SIG-M5 treated with dmso at 0.1 percent for 504 hours (cell line): ENCODE measurements at regions not wholly inside any gene's neighbourhood (a gene's known extent, or its start where the extent isn't known, plus 50 kb on each side); places are given as distances from the start of the nearest gene placed in this dataset.
"Not testable (repeated sequence)": the region's sequence is repeated elsewhere in the genome, so short reads cannot be mapped to it uniquely, and the experiment has no call there.

Experiments used
- DNase-seq: peaks from one replicate; lab custom pipeline; 2025; ENCODE audit not compliant: unreplicated experiment; lab: John Stamatoyannopoulos, UW

GRCh38 chr12:127980585-127980984, 286.4 kb upstream of the TMEM132C start:
- no peak for DNase-seq

DNA sequence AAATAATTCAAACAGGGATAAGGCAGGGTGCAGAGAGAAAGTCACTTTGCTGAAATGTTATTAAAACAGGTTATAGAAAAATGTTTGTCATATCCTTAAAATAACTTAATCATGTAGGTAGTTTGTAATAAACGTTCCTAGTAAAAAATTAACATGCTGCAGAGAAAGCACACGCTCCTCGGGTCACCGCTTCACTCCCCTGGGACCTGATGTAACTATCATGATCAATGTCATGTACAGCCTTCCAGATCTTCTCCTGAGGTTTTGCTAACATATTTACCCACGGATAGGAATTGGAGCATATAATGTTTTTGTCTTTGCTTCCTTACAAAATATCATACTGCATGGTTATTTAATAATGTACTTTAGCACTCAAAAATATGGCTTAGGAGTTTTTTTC, 285.1 kb upstream of the TMEM132C start:
- DNase-seq: no peak

DNA sequence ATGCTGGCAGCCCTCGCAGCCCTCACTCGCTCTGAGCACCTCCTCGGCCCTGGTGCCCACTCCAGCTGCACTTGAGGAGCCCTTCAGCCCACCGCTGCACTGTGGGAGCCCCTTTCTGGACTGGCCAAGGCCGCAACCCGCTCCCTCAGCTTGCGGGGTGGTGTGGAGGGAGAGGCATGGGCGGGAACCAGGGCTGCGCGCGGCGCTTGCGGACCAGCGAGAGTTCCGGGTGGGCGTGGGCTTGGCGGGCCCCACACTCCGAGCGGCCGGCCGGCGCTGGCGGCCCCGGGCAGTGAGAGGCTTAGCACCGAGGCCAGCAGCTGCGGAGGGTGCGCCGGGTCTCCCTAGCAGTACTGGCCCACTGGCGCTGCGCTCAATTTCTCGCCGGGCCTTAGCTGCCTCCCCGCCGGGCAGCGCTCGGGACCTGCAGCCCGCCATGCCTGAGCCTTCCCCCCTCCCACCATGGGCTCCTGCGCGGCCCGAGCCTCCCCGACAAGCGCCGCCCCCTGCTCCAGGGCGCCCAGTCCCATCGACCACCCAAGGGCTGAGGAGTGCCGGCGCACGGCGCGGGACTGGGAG, 283.7 kb upstream of the TMEM132C start:
- not testable (repeated sequence) for DNase-seq

DNA sequence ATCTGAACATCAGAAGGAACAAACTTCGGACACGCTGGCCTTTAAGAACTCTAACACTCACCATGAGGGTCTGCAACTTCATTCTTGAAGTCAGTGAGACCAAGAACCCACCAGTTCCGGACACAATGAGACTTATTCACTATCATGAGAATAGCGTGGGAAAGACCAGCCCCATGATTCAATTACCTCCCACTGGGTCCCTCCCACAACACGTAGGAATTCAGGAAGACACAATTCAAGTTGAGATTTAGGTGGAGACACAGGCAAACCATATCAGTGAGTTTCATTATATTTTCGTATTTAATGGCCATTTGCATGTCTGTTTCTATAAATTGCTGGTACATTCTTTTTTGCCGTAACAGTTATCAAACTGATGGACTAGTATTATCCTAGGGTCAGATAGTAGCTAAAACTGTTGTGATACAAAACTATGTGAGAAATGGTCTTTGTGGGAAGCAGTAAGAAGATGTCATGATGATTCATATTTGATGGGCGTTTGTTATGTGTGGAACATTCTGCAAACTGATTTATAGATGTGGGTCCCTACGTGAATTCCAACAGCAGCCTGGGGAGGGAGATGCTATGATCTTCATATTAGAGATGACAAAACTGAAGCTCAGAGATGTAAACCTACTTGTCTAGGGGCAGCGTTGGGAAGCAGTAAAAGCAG, 282.4 kb upstream of the TMEM132C start:
- DNase-seq: no peak

GRCh38 chr12:127987199-127987901, 279.6 kb upstream of the TMEM132C start:
- DNase-seq: no peak

- DNase-seq: no peak
These were observed 275.5 kb upstream of the TMEM132C start for GRCh38 chr12:127991485-127991884.

- DNase-seq: no peak
These were observed 268.0 kb upstream of the TMEM132C start for GRCh38 chr12:127998988-127999387.

DNA sequence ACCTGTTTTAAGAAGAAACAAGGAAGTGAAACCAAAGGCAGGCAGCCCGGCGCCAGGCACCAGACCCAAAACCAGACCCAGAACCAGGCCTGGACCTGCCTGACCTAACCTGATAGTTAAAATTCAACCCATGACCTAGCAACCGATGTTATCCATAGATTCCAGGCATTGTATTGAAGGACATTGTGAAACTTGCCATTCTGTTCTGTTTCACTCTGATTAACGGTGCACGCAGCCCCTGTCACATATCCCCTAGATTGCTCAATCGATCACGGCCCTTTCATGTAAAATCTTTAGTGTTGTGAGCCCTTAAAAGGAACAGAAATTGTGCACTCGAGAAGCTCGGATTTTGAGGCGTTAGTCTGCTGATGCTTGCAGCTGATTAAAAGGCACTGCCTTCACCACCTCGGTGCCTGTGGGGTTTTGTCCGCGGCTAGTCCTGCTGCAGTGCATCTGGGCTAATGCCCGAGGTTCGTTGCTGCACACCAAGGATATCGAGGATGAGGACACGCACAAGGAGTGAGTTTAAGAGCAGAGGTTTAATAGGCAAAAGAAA, 262.5 kb upstream of the TMEM132C start:
- no peak for DNase-seq

GRCh38 chr12:128007250-128007649, 259.7 kb upstream of the TMEM132C start:
- no peak for DNase-seq

DNA sequence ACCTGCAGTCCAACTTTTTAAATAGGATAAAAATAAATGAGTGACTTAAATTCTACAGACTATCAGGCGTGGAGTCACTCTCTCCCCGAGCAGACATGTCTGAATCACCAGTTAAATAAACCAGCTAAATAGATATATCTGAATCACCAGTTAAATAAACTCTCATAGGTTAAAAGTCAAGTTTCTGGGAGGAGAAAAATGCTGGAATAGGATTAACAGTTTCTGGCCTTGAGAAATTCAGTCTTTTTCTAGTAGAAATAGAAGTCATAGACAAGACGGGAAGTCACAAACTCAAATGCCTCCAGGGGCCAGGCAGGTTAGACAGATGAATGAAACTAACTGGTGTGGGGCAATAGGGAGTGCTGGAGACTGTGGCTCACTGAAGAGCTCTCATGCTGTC, 258.6 kb upstream of the TMEM132C start:
- DNase-seq: no peak

DNA sequence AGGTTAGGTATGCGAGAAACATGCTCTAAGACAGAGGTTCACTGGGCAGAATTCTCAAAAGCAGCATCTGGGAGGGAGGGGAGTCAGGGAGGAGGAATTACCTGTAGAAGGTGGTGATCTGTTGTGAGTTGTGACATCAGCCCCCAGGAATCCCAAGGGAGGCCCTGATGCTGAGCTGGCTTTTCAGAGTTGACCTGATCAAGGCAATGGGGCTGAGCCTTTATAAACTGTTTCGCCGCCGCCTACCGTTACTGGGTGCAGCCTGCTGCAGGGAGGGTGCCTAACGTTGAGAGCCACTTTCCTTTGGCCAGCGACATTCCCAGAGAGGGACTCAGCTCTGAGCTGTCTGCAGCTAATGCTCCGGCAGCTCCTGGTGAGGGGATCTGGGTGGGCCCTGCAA, 257.9 kb upstream of the TMEM132C start:
- DNase-seq: no peak

DNA sequence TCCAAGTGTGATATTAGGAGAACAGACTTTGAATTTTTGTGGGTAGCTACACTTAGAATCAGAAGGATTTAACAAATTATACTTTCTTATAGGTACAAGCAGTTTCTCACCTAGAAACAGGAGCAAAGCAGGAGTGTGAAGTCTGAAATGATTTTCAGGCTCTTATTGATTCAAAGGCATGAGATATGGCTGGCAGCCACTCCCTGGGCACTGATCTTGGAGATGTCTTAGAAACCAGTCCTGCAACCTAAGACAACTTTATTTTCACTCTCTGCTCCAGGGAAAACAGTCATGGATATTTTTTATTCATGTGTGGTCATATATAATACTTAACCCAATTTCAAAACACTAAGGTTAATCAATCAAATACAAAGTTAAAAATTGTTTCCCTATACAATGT, 254.9 kb upstream of the TMEM132C start:
- no peak for DNase-seq

DNA sequence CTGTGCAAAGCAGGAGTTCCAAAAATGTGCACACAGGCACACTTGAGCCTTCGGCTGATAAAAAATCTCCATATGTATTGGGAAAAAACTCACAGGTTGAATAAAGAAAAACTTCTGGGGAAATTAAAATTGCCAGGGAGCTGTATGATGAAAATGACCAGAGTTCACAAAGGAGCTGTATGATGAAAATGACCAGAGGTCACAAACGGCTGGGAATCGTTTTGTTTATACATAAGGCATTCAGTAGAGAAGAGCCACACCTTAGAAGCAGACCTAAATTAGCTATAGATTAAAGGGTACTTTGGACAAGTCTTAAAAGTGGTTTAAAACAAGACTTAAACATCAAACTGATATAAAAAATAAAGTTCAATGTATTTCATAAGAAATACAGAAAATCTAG, 251.7 kb upstream of the TMEM132C start:
- DNase-seq: no peak

DNA sequence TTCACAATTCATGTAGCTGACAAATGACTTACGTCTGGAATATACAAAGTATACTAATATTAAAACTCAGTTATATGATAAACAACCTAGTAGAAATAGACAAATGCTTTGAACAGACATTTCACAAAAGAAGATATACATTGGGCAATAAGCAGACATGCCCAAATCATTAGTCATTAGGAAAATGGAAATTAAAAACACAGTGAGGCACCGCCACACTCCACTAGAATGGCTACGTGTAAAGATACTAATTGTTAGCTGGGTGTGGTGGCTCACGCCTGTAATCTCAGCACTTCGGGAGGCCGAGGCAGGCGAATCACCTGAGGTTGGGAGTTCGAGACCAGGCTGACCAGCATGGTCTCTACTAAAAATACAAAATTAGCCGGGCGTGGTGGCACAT, 248.9 kb upstream of the TMEM132C start:
- DNase-seq: no peak

DNA sequence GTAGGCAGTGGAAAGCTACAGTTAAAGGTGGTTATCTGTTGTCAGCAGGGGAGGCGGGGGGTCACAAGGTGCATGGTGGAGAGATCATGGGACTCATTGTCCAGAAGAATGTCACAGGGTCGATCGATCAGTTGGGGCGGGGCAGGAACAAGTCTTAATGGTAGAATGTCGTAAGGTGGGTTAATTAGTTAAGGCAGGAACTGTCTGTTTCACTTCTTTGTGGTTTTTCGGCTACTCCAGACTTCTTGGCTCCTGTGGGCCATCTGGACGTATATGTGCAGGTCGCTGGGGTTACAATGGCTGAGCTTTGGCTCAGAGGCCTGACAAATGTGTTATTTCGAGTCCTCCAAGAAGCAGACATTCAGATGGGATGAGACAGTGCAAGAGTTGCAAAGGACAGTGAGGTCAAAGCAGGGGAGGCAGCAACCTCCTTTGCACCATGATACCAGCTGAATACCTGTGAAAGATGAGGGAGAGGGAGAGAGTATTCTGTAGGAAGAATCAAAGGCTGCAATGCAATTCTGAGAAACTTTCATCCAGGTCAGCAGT, 246.9 kb upstream of the TMEM132C start:
- DNase-seq: no peak

- DNase-seq: no peak
These were observed 245.4 kb upstream of the TMEM132C start for GRCh38 chr12:128021561-128021960.

DNA sequence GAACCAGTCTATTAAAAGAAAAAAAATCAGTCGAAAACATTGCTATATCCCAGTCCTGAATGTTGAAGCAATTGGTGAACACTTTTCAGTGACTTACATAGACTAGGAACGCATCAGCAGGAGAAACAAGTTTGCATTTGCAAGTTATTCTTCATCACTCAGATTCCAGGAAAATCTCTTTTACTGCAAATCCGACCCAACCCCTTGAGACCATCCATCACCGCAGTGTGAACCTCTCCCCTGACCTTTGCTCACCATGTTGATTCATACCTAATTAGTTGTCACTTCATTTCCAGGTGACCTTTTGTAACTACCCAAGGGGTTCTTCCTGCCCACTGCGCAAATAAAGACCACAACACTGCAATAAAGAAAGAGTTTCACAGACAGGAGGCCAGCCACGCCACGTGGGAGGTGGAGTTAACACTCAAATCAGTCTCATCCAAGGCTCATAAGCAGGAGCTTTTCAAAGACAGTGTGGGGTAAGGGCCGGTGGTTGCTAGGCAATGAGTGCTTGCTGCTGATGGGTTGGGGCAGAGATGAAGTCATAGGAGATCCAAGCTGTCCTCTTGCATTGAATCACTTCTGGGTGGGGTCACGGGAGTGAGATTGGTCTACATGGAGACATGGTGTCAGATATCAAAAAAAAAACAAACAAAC, 241.3 kb upstream of the TMEM132C start:
- no peak for DNase-seq

DNA sequence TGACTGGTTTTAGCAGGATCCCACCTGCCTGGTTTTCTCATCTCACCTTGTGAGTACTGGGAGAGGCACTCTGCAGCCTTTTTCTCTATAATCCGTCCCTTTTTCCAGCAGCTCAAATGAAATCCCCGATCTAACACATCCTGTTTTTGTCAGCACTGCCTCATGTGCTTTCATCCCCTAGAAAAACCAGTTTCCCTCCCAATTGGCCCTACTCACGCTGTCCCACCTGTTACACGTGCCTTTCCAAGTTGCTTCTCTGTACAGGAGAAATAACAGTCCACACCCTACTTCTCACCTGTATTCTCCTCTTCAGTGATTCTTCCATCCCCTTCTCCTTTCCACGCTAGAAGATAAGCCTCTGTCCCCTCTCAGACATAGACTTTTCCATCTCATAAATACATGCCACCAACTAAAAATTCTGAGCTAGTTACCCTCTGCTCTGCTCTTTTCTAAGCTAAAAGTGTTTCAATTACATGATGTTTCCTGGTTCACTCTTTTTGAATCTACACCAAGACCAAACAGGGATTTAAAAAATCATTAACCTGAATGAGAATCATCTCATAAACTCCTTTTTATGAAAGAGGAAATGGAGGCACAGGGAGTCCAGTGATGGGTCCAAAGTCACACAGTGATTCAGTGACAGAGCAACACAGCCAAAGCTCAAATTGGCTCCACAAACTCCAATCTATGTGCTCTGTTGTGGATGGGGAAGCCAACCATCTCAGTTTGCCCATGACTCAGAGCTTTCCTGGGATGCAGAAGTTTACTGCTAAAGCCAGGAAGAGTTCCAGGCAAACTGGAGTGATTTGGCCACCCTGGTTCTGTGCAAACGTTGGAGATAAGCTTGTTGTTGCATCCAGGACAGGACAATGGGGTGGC, 240.0 kb upstream of the TMEM132C start:
- no peak for DNase-seq

- no peak for DNase-seq
These were observed 233.5 kb upstream of the TMEM132C start for GRCh38 chr12:128033473-128033872.

DNA sequence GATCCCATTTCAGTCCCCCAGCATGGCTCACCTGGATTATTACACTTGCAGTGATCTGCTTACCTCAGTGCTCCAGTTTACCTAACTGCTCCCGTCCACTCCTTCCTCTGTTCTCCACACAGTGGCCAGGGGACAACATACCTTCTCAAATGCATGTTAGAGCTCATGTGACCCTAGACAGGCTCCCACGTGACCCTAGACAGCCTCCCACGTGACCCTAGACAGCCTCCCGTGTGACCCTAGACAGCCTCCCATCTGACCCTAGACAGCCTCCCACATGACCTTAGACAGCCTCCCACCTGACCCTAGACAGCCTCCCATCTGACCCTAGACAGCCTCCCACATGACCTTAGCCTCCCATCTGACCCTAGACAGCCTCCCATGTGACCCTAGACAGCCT, 226.0 kb upstream of the TMEM132C start:
- DNase-seq: no peak
